ENCODE measurements at regions not wholly inside any gene's neighbourhood (a gene's known extent, or its start where the extent isn't known, plus 50 kb on each side); places are given as distances from the start of the nearest gene placed in this dataset.
"Not testable (repeated sequence)": the region's sequence is repeated elsewhere in the genome, so short reads cannot be mapped to it uniquely, and the experiment has no call there.

- no peak for DNase-seq
Observed at GRCh38 chr3:147152476-147152875, 253.9 kb downstream of the ZIC4 start.

GRCh38 chr3:147141516-147142288, 264.6 kb downstream of the ZIC4 start:
- no peak for DNase-seq

GRCh38 chr3:147139341-147139740, 267.0 kb downstream of the ZIC4 start:
- DNase-seq: no peak

- no peak for DNase-seq
Observed at GRCh38 chr3:147132168-147132567, 274.2 kb downstream of the ZIC4 start.

- DNase-seq: no peak
Observed at GRCh38 chr3:147130461-147130860, 275.9 kb downstream of the ZIC4 start.

GRCh38 chr3:147129665-147130064, 276.7 kb downstream of the ZIC4 start:
- DNase-seq: no peak

GRCh38 chr3:147122350-147122749, 284.0 kb downstream of the ZIC4 start:
- DNase-seq: no peak

GRCh38 chr3:147119989-147120388, 286.4 kb downstream of the ZIC4 start:
- peak; percentile 44 for DNase-seq

GRCh38 chr3:147119346-147119745, 287.0 kb downstream of the ZIC4 start:
- DNase-seq: no peak

GRCh38 chr3:147118611-147119010, 287.7 kb downstream of the ZIC4 start:
- no peak for DNase-seq

- DNase-seq: no peak
Observed at GRCh38 chr3:147117631-147118030, 288.7 kb downstream of the ZIC4 start.

GRCh38 chr3:147113293-147114044, 292.9 kb downstream of the ZIC4 start:
- DNase-seq: no peak

- no peak for DNase-seq
Observed at GRCh38 chr3:147099076-147099475, 307.3 kb downstream of the ZIC4 start.

- no peak for DNase-seq
Observed at GRCh38 chr3:147090461-147090860, 315.9 kb downstream of the ZIC4 start.

- peak; percentile 20 for DNase-seq
Observed at GRCh38 chr3:147089286-147089685, 317.1 kb downstream of the ZIC4 start.

GRCh38 chr3:147059500-147059899, 346.8 kb downstream of the ZIC4 start:
- not testable (repeated sequence) for DNase-seq

- DNase-seq: no peak
Observed at GRCh38 chr3:147049821-147050220, 356.5 kb downstream of the ZIC4 start.

- DNase-seq: no peak
Observed at GRCh38 chr3:147049305-147049704, 357.0 kb downstream of the ZIC4 start.

GRCh38 chr3:147046916-147047315, 359.4 kb downstream of the ZIC4 start:
- DNase-seq: no peak

- DNase-seq: no peak
Observed at GRCh38 chr3:147038481-147038880, 367.9 kb downstream of the ZIC4 start.

GRCh38 chr3:147034359-147034758, 372.0 kb downstream of the ZIC4 start:
- DNase-seq: no peak

GRCh38 chr3:147030274-147030673, 376.1 kb downstream of the ZIC4 start:
- no peak for DNase-seq

- no peak for DNase-seq
Observed at GRCh38 chr3:147015334-147015733, 391.0 kb downstream of the ZIC4 start.

GRCh38 chr3:147008886-147009285, 397.5 kb downstream of the ZIC4 start:
- DNase-seq: no peak

Data from NCI-H1694 treated with DMSO at 0.1 percent for 48 hours (cell line).